HG02973 (cell line): ENCODE measurements at regions not wholly inside any gene's neighbourhood (a gene's known extent, or its start where the extent isn't known, plus 50 kb on each side); places are given as distances from the start of the nearest gene placed in this dataset.

ENCODE experiments used
- ATAC-seq: cut with Tn5 transposase; IDR thresholded peaks from one replicate; pipeline ENCODE4 v1.9.1; 2021; ENCODE audit warnings: moderate library complexity; ENCODE audit not compliant: unreplicated experiment

DNA sequence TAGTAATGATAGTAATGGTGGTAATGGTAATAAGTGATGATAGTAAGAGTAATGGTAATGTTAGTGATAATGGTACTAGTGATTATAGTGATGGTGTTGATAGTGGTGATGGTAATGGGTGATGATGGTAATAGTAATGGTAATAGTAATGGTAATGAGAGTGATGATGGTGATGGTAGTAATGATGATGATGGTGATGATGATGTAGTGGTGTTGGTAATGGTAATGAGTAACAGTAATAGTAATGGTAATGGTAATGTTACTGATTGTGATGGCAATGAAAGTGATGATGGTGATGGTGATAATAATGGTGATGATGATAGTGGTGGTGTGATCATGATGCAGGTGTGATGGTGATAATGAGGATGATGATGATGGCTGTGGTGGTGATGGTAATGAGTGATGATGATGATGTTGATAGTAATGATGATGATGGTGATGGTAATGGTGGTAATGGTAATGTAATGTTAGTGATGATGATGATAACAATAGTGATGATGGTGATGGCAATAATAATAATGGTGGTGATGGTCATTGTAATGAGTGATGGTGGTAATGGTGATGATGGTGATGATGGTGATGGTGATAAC lies 235.0 kb downstream of the MATN1 start:
- ATAC-seq = no peak

DNA sequence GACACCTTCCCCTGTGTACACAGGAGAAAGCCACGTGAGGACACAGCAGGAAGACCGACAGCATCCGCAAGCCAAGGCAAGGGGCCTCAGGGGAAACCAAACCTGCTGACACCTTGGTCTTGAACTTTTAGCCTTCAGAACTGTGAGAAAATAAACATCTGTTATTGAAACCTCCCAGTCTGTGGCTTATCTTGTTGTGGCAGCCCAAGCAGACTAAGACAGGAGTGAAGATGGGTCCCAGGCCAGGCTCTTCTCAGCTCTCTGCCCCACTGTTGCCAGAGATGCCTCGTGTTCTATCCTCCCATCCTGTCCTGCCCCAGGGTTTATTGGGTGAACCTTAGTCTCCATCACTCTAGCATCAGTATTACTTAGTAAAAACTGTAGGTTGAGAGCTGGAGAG lies 236.3 kb downstream of the MATN1 start:
- ATAC-seq = no peak

DNA sequence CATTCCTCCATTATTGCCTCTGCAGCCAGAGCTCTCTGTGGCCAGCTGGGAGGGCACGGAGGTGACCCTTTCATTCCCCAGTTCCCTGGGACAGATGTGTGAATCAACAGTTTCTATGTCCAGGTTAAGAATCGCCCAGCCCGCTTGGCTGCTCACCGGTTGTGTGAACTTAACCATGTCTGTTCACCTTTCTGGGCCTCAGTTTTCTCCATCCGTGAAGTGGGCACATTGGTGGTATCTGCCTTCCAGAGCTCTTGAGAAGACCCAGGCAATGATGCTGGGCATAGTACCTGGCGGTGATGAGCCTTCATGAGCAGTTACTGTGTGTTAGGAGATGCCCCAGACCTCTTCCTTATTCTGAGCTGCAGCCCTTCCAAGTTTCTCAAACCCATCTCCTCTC lies 238.3 kb downstream of the MATN1 start:
- no peak for ATAC-seq

- no peak for ATAC-seq
Observed at GRCh38 chr1:30484668-30485067, 238.7 kb downstream of the MATN1 start.

- ATAC-seq = no peak
Observed at GRCh38 chr1:30479575-30479974, 243.8 kb downstream of the MATN1 start.

DNA sequence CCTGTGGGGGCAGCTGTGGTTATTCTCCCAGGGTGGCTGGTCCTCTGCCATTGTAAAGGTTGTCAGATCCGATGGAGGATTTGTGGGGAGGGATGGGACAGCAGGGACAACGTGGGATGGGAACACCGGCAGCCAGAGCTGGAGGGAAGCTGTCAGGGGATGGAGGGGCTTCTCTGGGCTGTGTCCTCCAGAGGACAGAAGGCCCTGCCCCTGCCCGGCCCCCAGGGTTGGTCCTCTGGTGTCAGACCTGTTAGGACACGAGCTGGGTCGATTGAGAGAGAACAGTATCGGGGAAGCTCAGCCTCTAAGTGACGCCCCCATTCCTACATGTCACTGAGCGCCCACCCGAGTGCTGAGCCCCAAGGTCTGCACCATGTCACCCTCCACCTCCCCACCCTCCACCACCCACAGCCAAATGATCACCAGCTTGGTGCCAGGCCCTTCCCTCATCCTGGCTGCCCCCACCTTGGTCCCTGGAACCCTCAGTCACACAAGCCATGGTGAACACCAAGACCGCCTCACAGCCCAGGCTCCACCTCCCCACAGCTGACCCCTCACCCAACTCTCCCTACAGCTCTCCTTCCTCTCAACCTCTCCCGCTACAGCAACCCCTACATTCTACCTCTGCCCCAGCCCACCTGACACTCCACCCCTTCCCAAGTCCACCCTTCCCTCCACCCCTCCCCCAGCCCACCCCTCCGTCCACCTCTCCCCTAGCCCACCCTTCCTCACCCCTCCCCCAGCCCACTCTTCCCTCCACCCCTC lies 244.4 kb downstream of the MATN1 start:
- ATAC-seq = no peak

DNA sequence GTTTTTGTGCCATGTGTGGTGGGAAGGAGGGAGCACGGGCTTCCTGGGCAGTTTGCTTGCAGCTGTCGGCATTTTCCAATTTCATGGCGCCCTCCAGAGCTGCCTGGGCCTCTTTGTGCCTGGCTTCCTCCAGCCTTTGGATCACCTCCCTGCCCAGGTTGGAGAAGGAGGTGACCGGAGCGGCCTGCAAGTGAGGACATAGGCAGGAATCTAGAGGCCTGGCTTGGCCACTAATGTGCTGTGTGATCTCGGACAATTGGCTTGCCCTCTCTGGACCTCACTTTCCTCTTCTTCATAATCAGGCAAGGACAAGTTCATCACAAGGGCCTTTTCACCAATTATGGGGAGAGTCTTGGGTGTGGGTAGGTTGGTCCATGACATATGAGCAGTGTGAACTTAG lies 245.1 kb downstream of the MATN1 start:
- no peak for ATAC-seq

DNA sequence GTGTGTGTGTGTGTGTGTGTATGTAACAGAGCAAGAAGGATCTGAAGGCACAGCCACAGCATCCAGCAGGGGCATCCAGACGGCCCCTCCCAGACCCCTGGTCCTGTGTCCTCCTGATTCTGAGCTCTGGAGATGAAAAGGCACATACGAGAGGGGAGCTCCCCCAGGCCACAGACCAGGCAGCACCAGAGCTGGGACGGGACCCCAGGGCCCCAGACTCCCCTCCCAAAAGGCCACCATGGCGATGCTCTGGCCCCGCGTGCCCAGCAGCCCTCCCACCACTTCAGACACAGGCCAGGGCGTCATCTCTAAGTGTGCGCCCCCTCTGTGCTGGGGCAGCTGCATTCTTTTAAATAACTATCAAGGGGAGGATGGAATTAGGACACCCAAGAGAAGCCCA lies 245.8 kb downstream of the MATN1 start:
- no peak for ATAC-seq

- no peak for ATAC-seq
Observed at GRCh38 chr1:30476911-30477459, 246.4 kb downstream of the MATN1 start.

DNA sequence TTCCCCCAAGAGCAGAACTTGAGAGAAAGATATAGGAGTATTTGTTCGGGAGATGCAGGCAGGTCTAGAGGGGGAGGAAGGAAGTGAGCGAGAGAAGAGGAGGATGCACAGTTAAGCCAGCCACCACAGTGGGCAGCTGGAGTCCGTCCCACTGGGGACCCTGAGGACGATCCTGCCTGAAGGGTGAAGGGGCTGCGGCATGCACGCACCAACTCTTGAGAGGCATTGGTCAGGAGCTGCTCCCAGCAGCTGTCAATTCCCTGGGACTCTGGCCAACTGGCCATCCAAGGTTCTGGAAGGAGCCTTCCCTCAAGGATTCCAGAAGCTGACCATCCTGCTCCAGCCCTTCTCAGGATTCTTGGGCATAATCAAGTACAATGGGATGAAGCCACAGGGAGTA lies 246.9 kb downstream of the MATN1 start:
- no peak for ATAC-seq

GRCh38 chr1:30475966-30476365 lies 247.4 kb downstream of the MATN1 start:
- ATAC-seq = no peak

DNA sequence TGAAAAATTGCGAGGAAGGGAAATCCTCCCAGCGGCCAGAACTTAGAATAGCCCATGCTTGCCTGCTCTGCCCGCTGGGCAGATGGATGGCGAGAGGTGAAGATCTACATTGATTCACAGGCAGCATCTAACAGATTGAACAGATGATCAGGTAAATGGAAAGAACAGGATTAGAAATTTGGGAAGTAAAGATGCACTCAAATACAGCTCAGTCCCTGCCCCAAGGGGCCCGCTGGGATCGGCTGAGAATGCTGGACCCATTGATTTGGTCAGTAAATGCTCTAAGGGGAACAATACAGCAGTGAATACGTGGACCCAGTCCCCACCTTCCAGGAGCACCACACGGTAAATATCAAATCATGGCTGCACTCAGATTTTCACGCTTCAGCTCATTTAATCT lies 248.2 kb downstream of the MATN1 start:
- ATAC-seq = no peak

GRCh38 chr1:30474818-30475200 lies 248.6 kb downstream of the MATN1 start:
- ATAC-seq = no peak

DNA sequence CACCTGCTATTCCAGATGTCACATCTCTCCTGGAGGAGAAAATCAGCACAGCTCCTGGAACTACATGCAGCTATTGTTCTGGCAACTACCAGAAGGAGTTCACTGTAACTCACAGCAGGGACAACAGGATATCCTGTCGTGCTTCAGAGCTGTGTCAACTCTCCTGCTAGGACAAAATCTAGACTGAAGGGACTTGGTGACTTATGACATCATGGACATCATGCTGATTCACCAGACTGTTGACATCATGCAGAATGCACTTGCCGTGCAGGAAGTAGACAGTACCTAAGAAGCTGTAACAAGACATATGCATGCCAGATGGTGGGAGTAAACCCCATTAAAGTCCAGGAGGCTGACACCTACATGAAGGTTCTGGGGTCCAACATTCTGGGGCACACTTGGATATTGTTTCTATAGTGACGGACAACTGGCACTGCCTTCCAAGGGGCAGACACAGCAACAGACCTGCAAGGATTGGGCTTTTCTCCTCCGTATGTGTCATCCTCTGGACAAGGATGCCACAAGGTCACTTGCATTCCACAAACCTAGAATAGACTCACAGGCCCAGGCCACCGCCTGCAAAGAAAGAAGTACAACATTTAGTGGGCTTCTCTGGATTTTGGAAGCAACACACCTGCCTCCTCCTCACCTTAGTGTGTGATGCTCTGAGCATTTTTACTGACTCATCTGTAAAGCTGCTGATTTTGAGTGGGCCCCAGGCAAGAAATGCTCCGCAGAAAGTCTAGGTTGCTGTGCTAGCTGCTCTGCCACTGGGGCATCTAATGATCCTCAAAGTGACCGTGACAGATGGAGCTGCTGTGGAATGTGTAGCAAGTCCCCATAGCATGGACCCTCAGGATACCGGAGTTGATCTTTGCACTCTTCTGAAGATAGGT lies 249.2 kb downstream of the MATN1 start:
- ATAC-seq = no peak

- ATAC-seq = no peak
Observed at GRCh38 chr1:30472526-30472925, 250.9 kb downstream of the MATN1 start.

DNA sequence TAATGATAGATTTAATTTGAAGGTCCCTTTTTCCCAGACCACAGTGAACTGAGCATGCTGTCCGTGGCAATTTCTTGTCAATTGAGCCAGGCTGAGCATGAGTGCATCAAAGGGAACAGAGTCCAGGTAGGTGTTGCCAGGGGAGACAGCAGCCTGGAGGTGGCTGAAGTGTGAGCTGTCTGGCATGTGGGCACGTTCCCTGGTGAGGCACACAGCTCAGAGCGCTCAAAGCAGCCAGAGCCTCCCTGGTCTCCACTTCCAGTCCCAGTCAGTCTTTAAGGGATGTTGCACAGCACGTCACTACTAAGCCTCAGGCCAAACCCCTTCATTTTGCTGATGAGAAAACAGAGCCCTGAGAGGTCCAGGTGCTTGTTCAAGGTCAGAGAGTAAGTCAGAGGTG lies 251.4 kb downstream of the MATN1 start:
- ATAC-seq = no peak

DNA sequence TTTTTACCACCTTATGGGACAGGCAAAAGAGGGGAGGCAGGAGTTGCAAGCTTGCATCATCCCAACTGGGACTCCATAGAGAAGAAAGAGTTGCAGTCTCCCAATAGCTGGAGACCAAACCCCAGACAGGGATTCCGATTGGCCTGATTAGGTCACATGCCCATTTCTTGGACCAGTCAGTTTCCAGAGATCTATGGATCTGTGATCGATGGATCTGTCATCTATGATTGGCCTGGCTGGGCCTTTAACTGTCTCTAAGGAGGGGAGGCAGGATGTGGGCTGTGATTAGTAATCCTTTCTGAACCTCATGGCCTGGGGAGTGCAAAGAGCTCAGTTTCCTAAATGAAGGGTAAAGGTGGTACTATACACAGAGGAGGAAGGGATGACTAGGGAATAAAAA lies 252.1 kb downstream of the MATN1 start:
- no peak for ATAC-seq

GRCh38 chr1:30469426-30469825 lies 254.0 kb downstream of the MATN1 start:
- no peak for ATAC-seq

DNA sequence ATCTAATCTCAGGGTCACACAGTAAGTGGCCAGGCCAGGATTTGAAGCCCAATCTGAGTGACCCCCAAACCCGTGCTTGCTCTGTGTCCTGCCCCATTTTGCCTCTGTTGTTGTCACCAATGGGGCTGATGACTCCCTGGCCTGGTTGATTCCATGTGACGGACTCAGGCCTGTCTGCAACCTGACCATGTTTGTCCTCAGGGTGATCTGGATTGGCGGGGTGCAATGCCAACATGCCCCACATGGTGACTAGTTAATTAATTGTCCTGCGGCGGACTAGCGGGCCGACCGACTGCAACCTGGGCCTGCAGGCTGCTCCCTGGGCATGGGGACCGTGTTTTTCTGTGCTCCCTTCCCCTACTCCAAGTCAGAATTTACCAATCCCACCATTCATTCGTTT lies 256.3 kb downstream of the MATN1 start:
- no peak for ATAC-seq

- no peak for ATAC-seq
Observed at GRCh38 chr1:30466610-30467009, 256.8 kb downstream of the MATN1 start.

DNA sequence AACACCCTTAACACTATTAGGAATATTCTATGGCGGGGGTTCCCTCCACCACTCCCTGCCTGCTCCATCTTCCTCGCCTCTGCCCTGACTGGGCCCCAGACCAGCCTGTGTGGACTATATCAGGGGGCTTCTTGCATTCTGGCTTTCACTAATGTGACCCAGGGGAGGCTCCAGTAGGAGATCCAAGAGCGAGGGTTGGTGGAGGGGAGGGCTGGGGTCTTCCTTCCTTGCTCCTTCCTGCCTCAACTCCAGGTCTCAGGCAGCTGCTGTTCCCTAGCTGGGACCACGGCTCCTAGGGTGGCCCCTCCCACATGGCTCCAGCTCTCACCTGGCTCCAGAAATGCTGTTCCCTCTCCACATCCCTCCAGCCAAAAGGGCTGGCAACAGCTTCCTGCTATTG lies 257.4 kb downstream of the MATN1 start:
- no peak for ATAC-seq

DNA sequence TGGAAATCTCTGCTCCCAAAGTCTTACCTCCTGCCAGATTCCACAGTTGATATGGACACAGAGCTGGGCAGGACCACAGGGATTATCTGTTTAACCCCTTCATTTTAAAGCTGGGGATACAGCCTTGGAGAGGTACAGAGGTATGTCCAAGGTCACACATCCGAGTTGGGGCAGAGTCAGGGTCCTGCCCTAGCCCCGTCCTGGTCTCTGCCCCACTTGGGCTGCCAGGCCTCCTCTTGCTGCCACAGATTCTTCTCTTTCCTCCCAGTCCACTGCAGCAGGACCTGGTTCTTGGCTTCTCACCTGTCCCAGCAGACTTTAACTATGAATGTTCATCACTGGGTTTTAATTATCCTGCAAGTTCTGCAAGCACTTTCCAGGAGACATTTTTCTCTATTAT lies 258.3 kb downstream of the MATN1 start:
- ATAC-seq = no peak
